WTC11 (cell line): ENCODE measurements at regions not wholly inside any gene's neighbourhood (a gene's known extent, or its start where the extent isn't known, plus 50 kb on each side); places are given as distances from the start of the nearest gene placed in this dataset.

Experiments used
- ATAC-seq: fragments of 200-7000 bp; cut with Tn5 transposase; 2 replicates; pipeline ENCODE4 v1.10.0; 2021; ENCODE audit warnings: mild to moderate bottlenecking, moderate library complexity
- CTCF ChIA-PET: fragments of 300-600 bp; sonication (Branson Sonifier 250); formaldehyde crosslinking; loops from one replicate; lab custom pipeline; 2021; ENCODE audit warnings: antibody characterized with exemption; lab: Charles Lee
- POLR2A ChIA-PET: fragments of 350-600 bp; sonication (Branson Sonifier 250); formaldehyde crosslinking; loops from one replicate; lab custom pipeline; 2021; ENCODE audit warnings: antibody characterized with exemption; lab: Charles Lee
- DNase-seq: peaks from one replicate; pipeline ENCODE4 v3.0.0; 2021; ENCODE audit warnings: low spot score
- H3K27ac Mint-ChIP-seq: 2 replicates; pipeline ENCODE4 v1.8.0; 2021; ENCODE audit warnings: mixed read lengths
- H3K27me3 Mint-ChIP-seq: 2 replicates; pipeline ENCODE4 v1.8.0; 2021; ENCODE audit warnings: low read depth, mild to moderate bottlenecking, moderate library complexity, mixed read lengths
- H3K36me3 Mint-ChIP-seq: 2 replicates; pipeline ENCODE4 v1.8.0; 2021; ENCODE audit warnings: mixed read lengths
- H3K4me1 Mint-ChIP-seq: 2 replicates; pipeline ENCODE4 v1.8.0; 2022; ENCODE audit warnings: mixed read lengths
- H3K4me3 Mint-ChIP-seq: 2 replicates; pipeline ENCODE4 v1.8.0; 2021; ENCODE audit warnings: mild to moderate bottlenecking, moderate library complexity, mixed read lengths
- H3K9me3 Mint-ChIP-seq: 2 replicates; pipeline ENCODE4 v1.8.0; 2021; ENCODE audit warnings: mixed read lengths
- AFF4 ChIP-seq: sonication (generic); formaldehyde crosslinking; IDR thresholded peaks from 2 replicates; pipeline ENCODE4 v1.8.1; 2023; ENCODE audit warnings: mild to moderate bottlenecking, missing genetic modification reagents, borderline replicate concordance
- ARID4B ChIP-seq: sonication (generic); formaldehyde crosslinking; IDR thresholded peaks from 2 replicates; pipeline ENCODE4 v1.8.0; 2023; ENCODE audit warnings: missing genetic modification reagents, mild to moderate bottlenecking, borderline replicate concordance
- ATF2 ChIP-seq: sonication (generic); formaldehyde crosslinking; IDR thresholded peaks from 2 replicates; pipeline ENCODE4 v1.8.1; 2022; ENCODE audit warnings: low read depth, missing genetic modification reagents, borderline replicate concordance
- CTCF ChIP-seq: fragments of 200-600 bp; IDR thresholded peaks from 2 replicates; pipeline ENCODE4 v1.8.0; 2022; ENCODE audit warnings: antibody characterized with exemption
- E2F5 ChIP-seq: sonication (generic); formaldehyde crosslinking; IDR thresholded peaks from 2 replicates; pipeline ENCODE4 v1.8.1; 2022; ENCODE audit warnings: mild to moderate bottlenecking, moderate library complexity, missing genetic modification reagents
- FOXJ3 ChIP-seq: sonication (generic); formaldehyde crosslinking; IDR thresholded peaks from 2 replicates; pipeline ENCODE4 v1.9.0; 2021; ENCODE audit warnings: missing genetic modification reagents, mild to moderate bottlenecking, borderline replicate concordance
- FOXP1 ChIP-seq: sonication (generic); formaldehyde crosslinking; IDR thresholded peaks from 2 replicates; pipeline ENCODE4 v1.8.0; 2022; ENCODE audit warnings: missing genetic modification reagents, mild to moderate bottlenecking, moderate library complexity, borderline replicate concordance
- KAT7 ChIP-seq: sonication (generic); formaldehyde crosslinking; IDR thresholded peaks from 2 replicates; pipeline ENCODE4 v1.8.1; 2023; ENCODE audit warnings: missing genetic modification reagents, mild to moderate bottlenecking, borderline replicate concordance
- MAX ChIP-seq: sonication (generic); formaldehyde crosslinking; IDR thresholded peaks from 2 replicates; pipeline ENCODE4 v1.8.0; 2022; ENCODE audit warnings: mild to moderate bottlenecking, missing genetic modification reagents
- MYBL2 ChIP-seq: sonication (generic); formaldehyde crosslinking; IDR thresholded peaks from 2 replicates; pipeline ENCODE4 v1.8.1; 2023; ENCODE audit warnings: mild to moderate bottlenecking, moderate library complexity, missing genetic modification reagents
- OVOL2 ChIP-seq: fragments of 250-450 bp; sonication (Bioruptor Pico); IDR thresholded peaks from 2 replicates; pipeline ENCODE4 v1.9.0; 2021; ENCODE audit warnings: mild to moderate bottlenecking, borderline replicate concordance
- PRDM15 ChIP-seq: sonication (generic); formaldehyde crosslinking; IDR thresholded peaks from 2 replicates; pipeline ENCODE4 v1.8.0; 2022; ENCODE audit warnings: missing genetic modification reagents
- USF2 ChIP-seq: sonication (generic); formaldehyde crosslinking; IDR thresholded peaks from 2 replicates; pipeline ENCODE4 v1.8.1; 2023; ENCODE audit warnings: mild to moderate bottlenecking, missing genetic modification reagents, moderate library complexity
- ZBTB21 ChIP-seq: sonication (generic); formaldehyde crosslinking; IDR thresholded peaks from 2 replicates; pipeline ENCODE4 v1.8.1; 2023; ENCODE audit warnings: mild to moderate bottlenecking, missing genetic modification reagents, borderline replicate concordance
- ZNF396 ChIP-seq: fragments of 250-450 bp; sonication (Bioruptor Pico); IDR thresholded peaks from 2 replicates; pipeline ENCODE4 v1.8.0; 2021; ENCODE audit warnings: mild to moderate bottlenecking, moderate library complexity, borderline replicate concordance

- TF ChIP-seq E2F5 = no peak
- TF ChIP-seq AFF4 (CRISPR knock-in tag) = no peak
- TF ChIP-seq FOXJ3 (CRISPR knock-in tag) = no peak
- TF ChIP-seq FOXP1 (CRISPR knock-in tag) = no peak
- no peak for TF ChIP-seq ZBTB21 (CRISPR knock-in tag)
- TF ChIP-seq MAX (CRISPR knock-in tag) = no peak
- TF ChIP-seq ZNF396 (CRISPR knock-in tag) = no peak
- TF ChIP-seq KAT7 (CRISPR knock-in tag) = no peak
- no peak for TF ChIP-seq OVOL2 (CRISPR knock-in tag)
- no peak for TF ChIP-seq USF2 (CRISPR knock-in tag)
- no peak for TF ChIP-seq MYBL2 (CRISPR knock-in tag)
- TF ChIP-seq CTCF = no peak
- TF ChIP-seq ARID4B (CRISPR knock-in tag) = no peak
These were observed 223.7 kb upstream of the DIPK2B start (continued) for GRCh38 chrX:45424326-45424725.

GRCh38 chrX:45422216-45422925 is 221.7 kb upstream of the DIPK2B start:
- H3K27ac Mint-ChIP-seq = no peak overlapping the region
- no peak for TF ChIP-seq ATF2
- no peak for TF ChIP-seq PRDM15

More at GRCh38 chrX:45422216-45422925, 221.7 kb upstream of the DIPK2B start:
- Mint-ChIP-seq H3K36me3 (no peaks in the 10 kb centered on the region), H3K4me3 (no peak overlapping the region), H3K9me3 (peaks cover 10% of the 10 kb centered on the region), H3K4me1 (peaks cover 11% of the 10 kb centered on the region), H3K27me3 (no peaks in the 10 kb centered on the region)
- ChIA-PET POLR2A (no interaction called here), CTCF (no interaction called here)
- ATAC-seq (no peak), DNase-seq (no peak)
